GM13976 (cell line): ENCODE measurements at regions not wholly inside any gene's neighbourhood (a gene's known extent, or its start where the extent isn't known, plus 50 kb on each side); places are given as distances from the start of the nearest gene placed in this dataset.

Source experiments
- DNase-seq: peaks from one replicate; pipeline ENCODE4 v3.0.0; 2012; ENCODE audit warnings: low spot score
- CTCF ChIP-seq: IDR thresholded peaks from 2 replicates; pipeline ENCODE4 v1.5.1; 2012; ENCODE audit warnings: borderline replicate concordance, mild to moderate bottlenecking; ENCODE audit not compliant: insufficient read depth; ENCODE audit errors: extremely low read depth, missing control alignments, control extremely low read depth
- in situ Hi-C: fragments of 300-500 bp; cut with MboI; formaldehyde crosslinking; loops from one replicate; pipeline ENCODE4 v1.12.0; 2022; ENCODE audit warnings: low sequenced_read_pairs, mixed read lengths, inconsistent platforms; ENCODE audit not compliant: unreplicated experiment

GRCh38 chr6:22666021-22666420 lies 96.7 kb downstream of the HDGFL1 start:
- no peak for DNase-seq
- in situ Hi-C loops: no loop called here
- TF ChIP-seq CTCF: no peak

GRCh38 chr6:22666586-22666985 lies 97.2 kb downstream of the HDGFL1 start:
- in situ Hi-C loops: no loop called here
- TF ChIP-seq CTCF: no peak

GRCh38 chr6:22667855-22668254 lies 98.5 kb downstream of the HDGFL1 start:
- no peak for TF ChIP-seq CTCF
- no peak for DNase-seq
- in situ Hi-C loops: no loop called here

More at GRCh38 chr6:22666586-22666985, 97.2 kb downstream of the HDGFL1 start:
- DNase-seq: no peak

GRCh38 chr6:22668307-22668706 lies 98.9 kb downstream of the HDGFL1 start:
- in situ Hi-C loops: no loop called here
- no peak for TF ChIP-seq CTCF
- no peak for DNase-seq

GRCh38 chr6:22668717-22669116 lies 99.4 kb downstream of the HDGFL1 start:
- in situ Hi-C loops: no loop called here
- TF ChIP-seq CTCF: no peak

GRCh38 chr6:22670605-22671004 lies 101.2 kb downstream of the HDGFL1 start:
- no peak for TF ChIP-seq CTCF
- no peak for DNase-seq
- in situ Hi-C loops: no loop called here

More at GRCh38 chr6:22668717-22669116, 99.4 kb downstream of the HDGFL1 start:
- DNase-seq: no peak

GRCh38 chr6:22673474-22673873 lies 104.1 kb downstream of the HDGFL1 start:
- no peak for TF ChIP-seq CTCF
- DNase-seq: no peak
- in situ Hi-C loops: no loop called here
